ENCODE measurements at regions not wholly inside any gene's neighbourhood (a gene's known extent, or its start where the extent isn't known, plus 50 kb on each side); places are given as distances from the start of the nearest gene placed in this dataset.

- Histone ChIP-seq H3K23ac (ENCODE audit: insufficient read length) (no peak overlapping the region), H3K9ac (replicated peaks in 1 of 4; ENCODE audit: extremely low read depth in 1 of 4, low read depth in 3 of 4, low read length in 3 of 4) (no peak overlapping the region), H2AFZ (ENCODE audit: low read length) (no peak overlapping the region), H3K56ac (replicated peaks; ENCODE audit: insufficient read length, low read depth, low read length) (no peak overlapping the region), H3K9me3 (ENCODE audit: insufficient read depth in 2 of 2, low read depth in 1 of 2, low read length in 1 of 2) (no peaks in the 10 kb centered on the region), H3K27me3 (replicated peaks in 1 of 4; ENCODE audit: control insufficient read depth in 3 of 4, extremely low read depth in 1 of 4, insufficient read depth in 3 of 4, low read length in 3 of 4) (no peaks in the 10 kb centered on the region), H3K18ac (ENCODE audit: extremely low read depth, low read length) (no peak overlapping the region), H2AK5ac (ENCODE audit: low read depth, low read length) (no peak overlapping the region), H4K8ac (ENCODE audit: extremely low read depth, insufficient read depth, low read length) (no peak overlapping the region), H3K14ac (ENCODE audit: insufficient read length) (no peak overlapping the region), H3K4me3 (ENCODE audit: extremely low read depth in 1 of 4, insufficient read depth in 2 of 4, low read depth in 3 of 4, low read length in 4 of 4) (no peak overlapping the region), H2BK120ac (replicated peaks; ENCODE audit: low read depth, low read length) (no peak overlapping the region), H2BK5ac (ENCODE audit: low read depth, low read length) (no peak overlapping the region), H3K4me2 (ENCODE audit: insufficient read depth in 1 of 2, low read depth in 2 of 2, low read length in 2 of 2) (no peak overlapping the region; a peak in 1 of 4 replicates), H3K79me1 (ENCODE audit: low read depth, low read length) (no peaks in the 10 kb centered on the region), H3K4ac (replicated peaks; ENCODE audit: insufficient read length, low read depth, low read length) (no peak overlapping the region), H2BK15ac (ENCODE audit: low read length) (no peak overlapping the region), H3K36me3 (ENCODE audit: control insufficient read depth in 2 of 4, insufficient read depth in 4 of 4, low read length in 3 of 4) (no peaks in the 10 kb centered on the region), H3K79me2 (ENCODE audit: control insufficient read depth in 1 of 2, insufficient read depth in 2 of 2, low read length in 2 of 2) (no peaks in the 10 kb centered on the region), H3K23me2 (ENCODE audit: low read depth, low read length) (no peaks in the 10 kb centered on the region; the same call in 1 of the 2 replicates), H4K91ac (replicated peaks; ENCODE audit: insufficient read length, low read length) (no peak overlapping the region), H2BK12ac (ENCODE audit: low read depth, low read length) (no peak overlapping the region), H2BK20ac (ENCODE audit: low read length) (no peak overlapping the region), H4K5ac (ENCODE audit: insufficient read length, low read depth, low read length) (no peak overlapping the region), H3K4me1 (replicated peaks in 1 of 4; ENCODE audit: control insufficient read depth in 3 of 4, insufficient read depth in 4 of 4, low read length in 3 of 4) (no peaks in the 10 kb centered on the region; a peak in 2 of 7 replicates), H4K20me1 (replicated peaks in 1 of 2; ENCODE audit: control insufficient read depth in 1 of 2, insufficient read depth in 2 of 2, low read length in 2 of 2) (no peaks in the 10 kb centered on the region), H3K27ac (ENCODE audit: low read depth, low read length) (no peak overlapping the region)
- CTCF ChIA-PET (ENCODE audit: partially characterized antibody): interaction anchor here (0.7 to 4.9 kb wide), 58 partner anchors 9 to 608 kb away, joined by 3 to 74 read pairs (median 4); no protein-coding TSS in a partner anchor
- POLR2A ChIA-PET (ENCODE audit: partially characterized antibody): interaction anchor here (1.0 kb wide), 1 partner anchor 41 kb away, joined by 3 read pairs; no protein-coding TSS in a partner anchor
- 94% methylated on average over 6 of the region's 6 CpGs; no CpG with 5 or more reads in 1 of the 2 experiments for WGBS, 2 experiments (ENCODE audit: extremely low coverage in 1 of 2, insufficient coverage in 1 of 2, insufficient read length in 1 of 2, insufficient replicate concordance in 2 of 2, low coverage in 1 of 2, low lambda C conversion rate in 2 of 2, missing lambda C conversion rate in 1 of 2)
- TF ChIP-seq RXRA (IDR thresholded peaks at IDR 0.05; ENCODE audit: insufficient read depth, low read depth, low read length): no peak
- no peak for FAIRE-seq
- no peak for DNase-seq (ENCODE audit: low read depth in 1 of 2, low spot score in 2 of 2)
Observed at GRCh38 chr7:34320412-34320811, 337.6 kb upstream of the NPSR1 start.

All from H1 (cell line).